B cell (primary cell): ENCODE measurements at regions not wholly inside any gene's neighbourhood (a gene's known extent, or its start where the extent isn't known, plus 50 kb on each side); places are given as distances from the start of the nearest gene placed in this dataset.

ENCODE experiments used
- ATAC-seq: fragments of 200-7000 bp; cut with Tn5 transposase; one replicate; pipeline ENCODE4 v1.10.0; 2021; ENCODE audit warnings: low read depth, mild to moderate bottlenecking, moderate number of reproducible peaks, moderate library complexity
- CTCF ChIA-PET: fragments of 350-600 bp; sonication (Branson Sonifier 250); formaldehyde crosslinking; loops from one replicate; lab custom pipeline; 2021; ENCODE audit warnings: antibody characterized with exemption, inconsistent platforms; lab: Charles Lee
- POLR2A ChIA-PET: fragments of 350-600 bp; sonication (Branson Sonifier 250); formaldehyde crosslinking; loops from one replicate; lab custom pipeline; 2021; ENCODE audit warnings: antibody characterized with exemption; lab: Charles Lee
- DNase-seq: peaks from one replicate; pipeline ENCODE4 v3.0.0; 2013
- H2AFZ ChIP-seq: 2 replicates; pipeline ENCODE4 v1.6.1; 2012; ENCODE audit warnings: mild to moderate bottlenecking, low read depth, low read length; ENCODE audit not compliant: insufficient read depth, poor library complexity, severe bottlenecking
- H3K27ac ChIP-seq, 2 donors: 1 replicate in 1 of 2; 2 replicates in 1 of 2; pipeline ENCODE4 v1.5.1; 2012 to 2013; ENCODE audit warnings: low read length in 2 of 2, mild to moderate bottlenecking in 2 of 2, moderate library complexity in 1 of 2
- H3K27me3 ChIP-seq, 4 experiments: fragments of 200-600 bp in 1 of 4; sonication (generic) in 1 of 4; replicated peaks in 1 of 4; 1 replicate in 2 of 4; 2 replicates in 2 of 4; pipeline versions ENCODE4 v1.6.1 to v1.7.0; 2013 to 2016; ENCODE audit warnings: low read length in 3 of 4, mild to moderate bottlenecking in 2 of 4, mixed read lengths in 1 of 4, moderate library complexity in 1 of 4; ENCODE audit not compliant: insufficient read depth in 4 of 4, control insufficient read depth in 3 of 4; ENCODE audit errors: control extremely low read depth in 1 of 4
- H3K36me3 ChIP-seq, 2 experiments: replicated peaks in 1 of 2; 1 replicate in 1 of 2; 2 replicates in 1 of 2; pipeline versions ENCODE4 v1.6.1 to v1.7.1; 2013; ENCODE audit warnings: low read length in 1 of 2; ENCODE audit not compliant: insufficient read depth in 2 of 2, control insufficient read depth in 1 of 2; ENCODE audit errors: control extremely low read depth in 1 of 2, extremely low read depth in 1 of 2
- H3K4me1 ChIP-seq, 2 donors: fragments of 200-600 bp in 1 of 2; sonication (generic) in 1 of 2; 1 replicate in 1 of 2; 2 replicates in 1 of 2; pipeline versions ENCODE4 v1.5.1 to v1.6.1; 2013 to 2017; ENCODE audit warnings: low read length in 2 of 2; ENCODE audit not compliant: control insufficient read depth in 2 of 2, insufficient read depth in 2 of 2
- H3K4me2 ChIP-seq: replicated peaks from 2 replicates; pipeline ENCODE3; 2012; ENCODE audit warnings: mild to moderate bottlenecking, low read depth, low read length; ENCODE audit not compliant: poor library complexity, severe bottlenecking
- H3K4me3 ChIP-seq, 5 experiments: fragments of 200-600 bp in 1 of 5; sonication (generic) in 1 of 5; 1 replicate in 3 of 5; 2 replicates in 2 of 5; pipeline versions ENCODE4 v1.5.1 to v1.7.0; 2011 to 2016; ENCODE audit warnings: low read length in 4 of 5, mild to moderate bottlenecking in 4 of 5, low read depth in 2 of 5, control low read depth in 1 of 5, moderate library complexity in 1 of 5; ENCODE audit not compliant: insufficient read depth in 1 of 5; ENCODE audit errors: control extremely low read depth in 1 of 5, extremely low read depth in 1 of 5
- H3K79me2 ChIP-seq: fragments of 200-600 bp; sonication (generic); one replicate; pipeline ENCODE4 v1.6.0; 2016; ENCODE audit warnings: low read length; ENCODE audit not compliant: control insufficient read depth, insufficient read depth
- H3K9ac ChIP-seq: fragments of 200-600 bp; sonication (generic); 2 replicates; pipeline ENCODE4 v1.6.1; 2017; ENCODE audit warnings: mild to moderate bottlenecking, low read length, moderate library complexity
- H3K9me3 ChIP-seq, 3 donors: one replicate each; pipeline versions ENCODE4 v1.6.1 to v1.7.1; 2013; ENCODE audit warnings: low read length in 2 of 3; ENCODE audit not compliant: control insufficient read depth in 2 of 3, insufficient read depth in 1 of 3; ENCODE audit errors: control extremely low read depth in 1 of 3
- H4K20me1 ChIP-seq: 2 replicates; pipeline ENCODE4 v1.6.0; 2012; ENCODE audit warnings: mild to moderate bottlenecking, low read length; ENCODE audit not compliant: insufficient read depth, control insufficient read depth, poor library complexity, severe bottlenecking
- H3K27ac Mint-ChIP-seq: one replicate; pipeline ENCODE4 v1.8.0; 2021; ENCODE audit warnings: mixed read lengths
- H3K27me3 Mint-ChIP-seq: one replicate; pipeline ENCODE4 v1.8.0; 2021; ENCODE audit warnings: mixed read lengths
- H3K4me1 Mint-ChIP-seq: one replicate; pipeline ENCODE4 v1.8.0; 2021; ENCODE audit warnings: mixed read lengths
- H3K4me3 Mint-ChIP-seq: one replicate; pipeline ENCODE4 v1.8.0; 2021; ENCODE audit warnings: mixed read lengths
- H3K9me3 Mint-ChIP-seq: one replicate; pipeline ENCODE4 v1.8.0; 2022; ENCODE audit warnings: mixed read lengths; ENCODE audit not compliant: insufficient read depth
- EZH2 ChIP-seq: IDR thresholded peaks from 2 replicates; pipeline ENCODE4 v1.6.1; 2012; ENCODE audit warnings: borderline replicate concordance, low read depth, mild to moderate bottlenecking, moderate library complexity, low read length; ENCODE audit not compliant: insufficient read depth, poor library complexity, severe bottlenecking
- WGBS: methylation state at CpG from one replicate; pipeline ENCODE4 v1.1.5; 2013; ENCODE audit warnings: missing lambda C conversion rate; ENCODE audit not compliant: insufficient coverage; 5-methylcytosine and 5-hydroxymethylcytosine counted together
- intact Hi-C: fragments of 100-400 bp; cut with micrococcal nuclease; formaldehyde crosslinking; loops from one replicate; pipeline ENCODE4 v1.10.0; 2022
- TF ChIP-seq, protein P1 (sequence below): fragments of 200-600 bp; IDR thresholded peaks from one replicate; pipeline ENCODE4 v1.8.0; 2022; ENCODE audit warnings: antibody characterized with exemption, mild to moderate bottlenecking

GRCh38 chr2:53584986-53585385 is 182.6 kb upstream of the CHAC2 start:
- Histone ChIP-seq H3K36me3 (no peaks in the 10 kb centered on the region), H3K4me1 (no peaks in the 10 kb centered on the region), H3K79me2 (no peaks in the 10 kb centered on the region), H3K9ac (no peak overlapping the region), H3K4me3 (no peak overlapping the region), H3K4me2 (no peak overlapping the region), H2AFZ (no peak overlapping the region), H3K27me3 (no peaks in the 10 kb centered on the region), H3K27ac (no peak overlapping the region), H4K20me1 (no peaks in the 10 kb centered on the region), H3K9me3 (no peaks in the 10 kb centered on the region)
- no peaks in the 10 kb centered on the region for H3K4me1 Mint-ChIP-seq
- TF ChIP-seq, protein P1, sequence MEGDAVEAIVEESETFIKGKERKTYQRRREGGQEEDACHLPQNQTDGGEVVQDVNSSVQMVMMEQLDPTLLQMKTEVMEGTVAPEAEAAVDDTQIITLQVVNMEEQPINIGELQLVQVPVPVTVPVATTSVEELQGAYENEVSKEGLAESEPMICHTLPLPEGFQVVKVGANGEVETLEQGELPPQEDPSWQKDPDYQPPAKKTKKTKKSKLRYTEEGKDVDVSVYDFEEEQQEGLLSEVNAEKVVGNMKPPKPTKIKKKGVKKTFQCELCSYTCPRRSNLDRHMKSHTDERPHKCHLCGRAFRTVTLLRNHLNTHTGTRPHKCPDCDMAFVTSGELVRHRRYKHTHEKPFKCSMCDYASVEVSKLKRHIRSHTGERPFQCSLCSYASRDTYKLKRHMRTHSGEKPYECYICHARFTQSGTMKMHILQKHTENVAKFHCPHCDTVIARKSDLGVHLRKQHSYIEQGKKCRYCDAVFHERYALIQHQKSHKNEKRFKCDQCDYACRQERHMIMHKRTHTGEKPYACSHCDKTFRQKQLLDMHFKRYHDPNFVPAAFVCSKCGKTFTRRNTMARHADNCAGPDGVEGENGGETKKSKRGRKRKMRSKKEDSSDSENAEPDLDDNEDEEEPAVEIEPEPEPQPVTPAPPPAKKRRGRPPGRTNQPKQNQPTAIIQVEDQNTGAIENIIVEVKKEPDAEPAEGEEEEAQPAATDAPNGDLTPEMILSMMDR = no peak
- TF ChIP-seq EZH2 = no peak
- intact Hi-C loops = no loop called here
- peaks cover 8% of the 10 kb centered on the region for H3K27me3 Mint-ChIP-seq
- ChIA-PET CTCF (no interaction called here), POLR2A (no interaction called here)
- 78% methylated on average over 3 of the region's 5 CpGs for WGBS
- ATAC-seq (no peak), DNase-seq (no peak)
- H3K4me3 Mint-ChIP-seq = no peak overlapping the region
- no peak overlapping the region for H3K27ac Mint-ChIP-seq
- H3K9me3 Mint-ChIP-seq = no peaks in the 10 kb centered on the region

- ChIA-PET POLR2A (no interaction called here), CTCF (no interaction called here)
- no peaks in the 10 kb centered on the region for H3K9me3 ChIP-seq
- Mint-ChIP-seq H3K4me3 (no peak overlapping the region), H3K9me3 (no peaks in the 10 kb centered on the region), H3K27ac (no peak overlapping the region), H3K4me1 (no peaks in the 10 kb centered on the region), H3K27me3 (peaks cover 10% of the 10 kb centered on the region)
- no peaks in the 10 kb centered on the region for H3K4me1 ChIP-seq
- WGBS = no CpG with 5 or more reads among the region's 3 CpGs
- ATAC-seq (no peak), DNase-seq (no peak)
- intact Hi-C loops = no loop called here
- H3K4me2 ChIP-seq = no peak overlapping the region
- no peak for TF ChIP-seq EZH2
- H3K36me3 ChIP-seq = no peaks in the 10 kb centered on the region
- H3K27me3 ChIP-seq = no peaks in the 10 kb centered on the region
- no peak overlapping the region for H3K27ac ChIP-seq
- no peak overlapping the region for H3K9ac ChIP-seq
- no peak overlapping the region for H3K4me3 ChIP-seq
- H2AFZ ChIP-seq = no peak overlapping the region
- H3K79me2 ChIP-seq = no peaks in the 10 kb centered on the region
- no peaks in the 10 kb centered on the region for H4K20me1 ChIP-seq
These were observed 184.0 kb upstream of the CHAC2 start for GRCh38 chr2:53583583-53583982.
